ENCODE measurements at regions not wholly inside any gene's neighbourhood (a gene's known extent, or its start where the extent isn't known, plus 50 kb on each side); places are given as distances from the start of the nearest gene placed in this dataset.
"Not testable (repeated sequence)": the region's sequence is repeated elsewhere in the genome, so short reads cannot be mapped to it uniquely, and the experiment has no call there.

GRCh38 chr10:121138112-121138860, 287.1 kb downstream of the WDR11 start:
- Histone ChIP-seq H3K4me3 (ENCODE audit: low read depth, low read length) (no peak overlapping the region), H4K8ac (ENCODE audit: low read depth, low read length) (no peak overlapping the region), H4K91ac (ENCODE audit: low read depth, low read length) (no peak overlapping the region), H3K79me1 (ENCODE audit: low read length) (no peaks in the 10 kb centered on the region), H2AFZ (ENCODE audit: insufficient read depth, low read length, poor library complexity) (no peak overlapping the region), H3K18ac (ENCODE audit: low read length) (no peak overlapping the region), H3K4ac (ENCODE audit: low read depth, low read length) (no peak overlapping the region), H4K12ac (ENCODE audit: low read depth, low read length) (no peak overlapping the region), H3K27me3 (ENCODE audit: insufficient read depth, low read length) (no peaks in the 10 kb centered on the region), H2BK5ac (ENCODE audit: low read depth, low read length, poor library complexity) (no peak overlapping the region), H2BK120ac (ENCODE audit: insufficient read depth, low read length, poor library complexity) (no peak overlapping the region), H2BK12ac (ENCODE audit: low read length) (no peak overlapping the region), H3K79me2 (ENCODE audit: control insufficient read depth, insufficient read depth, low read length, poor library complexity) (no peaks in the 10 kb centered on the region), H3K27ac (ENCODE audit: low read depth, low read length) (no peak overlapping the region), H3K4me1 (ENCODE audit: control insufficient read depth in 1 of 2, insufficient read depth in 2 of 2, low read length in 2 of 2) (no peaks in the 10 kb centered on the region), H3K9me3 (ENCODE audit: insufficient read depth, low read depth, low read length) (peaks cover 3% of the 10 kb centered on the region), H2AK5ac (ENCODE audit: low read length) (no peak overlapping the region), H3K14ac (ENCODE audit: low read length) (no peak overlapping the region), H3K9ac (ENCODE audit: low read length) (no peak overlapping the region), H3K4me2 (ENCODE audit: low read length) (no peak overlapping the region), H3K23ac (ENCODE audit: low read length) (no peak overlapping the region), H3K36me3 (ENCODE audit: control insufficient read depth in 1 of 2, insufficient read depth in 2 of 2, low read length in 2 of 2) (no peaks in the 10 kb centered on the region)
- WGBS (ENCODE audit: extremely low coverage, insufficient coverage, insufficient read length) = no CpG with 5 or more reads among the region's 13 CpGs
- no peak for DNase-seq

DNA sequence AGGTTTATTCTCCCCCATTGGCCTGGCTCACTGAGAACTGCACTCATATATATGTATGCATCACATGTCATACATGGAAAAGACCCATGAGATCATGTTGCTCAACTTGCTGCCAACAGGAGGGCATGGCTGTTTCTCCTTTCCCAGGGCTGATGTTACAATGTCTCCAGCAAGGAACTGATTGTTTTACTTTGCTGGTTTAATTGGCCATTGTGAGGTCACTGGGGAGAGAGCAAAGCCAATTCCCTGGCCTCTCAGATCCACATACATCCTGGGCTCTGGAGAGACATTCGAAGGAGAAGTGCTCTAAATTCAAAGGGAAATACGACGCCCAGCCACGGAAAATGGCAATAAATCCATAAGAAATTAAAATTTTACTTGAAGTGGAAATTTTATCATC, 287.8 kb downstream of the WDR11 start:
- no peak overlapping the region for H2BK12ac ChIP-seq (ENCODE audit: low read length)
- no peak overlapping the region for H2AFZ ChIP-seq (ENCODE audit: insufficient read depth, low read length, poor library complexity)
- no peak for DNase-seq

GRCh38 chr10:121145802-121146395, 294.7 kb downstream of the WDR11 start:
- H4K12ac ChIP-seq (ENCODE audit: low read depth, low read length); H3K27me3 ChIP-seq (ENCODE audit: insufficient read depth, low read length); H3K14ac ChIP-seq (ENCODE audit: low read length); H3K4me3 ChIP-seq (ENCODE audit: low read depth, low read length); H3K4me1 ChIP-seq (ENCODE audit: control insufficient read depth in 1 of 2, insufficient read depth in 2 of 2, low read length in 2 of 2); H3K36me3 ChIP-seq (ENCODE audit: control insufficient read depth in 1 of 2, insufficient read depth in 2 of 2, low read length in 2 of 2); H3K23ac ChIP-seq (ENCODE audit: low read length); H2BK5ac ChIP-seq (ENCODE audit: low read depth, low read length, poor library complexity); H3K79me2 ChIP-seq (ENCODE audit: control insufficient read depth, insufficient read depth, low read length, poor library complexity); H4K91ac ChIP-seq (ENCODE audit: low read depth, low read length); H3K4me2 ChIP-seq (ENCODE audit: low read length); H3K27ac ChIP-seq (ENCODE audit: low read depth, low read length); H2AFZ ChIP-seq (ENCODE audit: insufficient read depth, low read length, poor library complexity); H2BK120ac ChIP-seq (ENCODE audit: insufficient read depth, low read length, poor library complexity); H3K18ac ChIP-seq (ENCODE audit: low read length); H3K79me1 ChIP-seq (ENCODE audit: low read length); DNase-seq; H4K8ac ChIP-seq (ENCODE audit: low read depth, low read length); H3K4ac ChIP-seq (ENCODE audit: low read depth, low read length); H2AK5ac ChIP-seq (ENCODE audit: low read length); H2BK12ac ChIP-seq (ENCODE audit: low read length); H3K9ac ChIP-seq (ENCODE audit: low read length); H3K9me3 ChIP-seq (ENCODE audit: insufficient read depth, low read depth, low read length): not testable (repeated sequence)
- WGBS (ENCODE audit: extremely low coverage, insufficient coverage, insufficient read length) = no CpG with 5 or more reads among the region's 2 CpGs

More for the DNA sequence above, 287.8 kb downstream of the WDR11 start:
- H4K12ac ChIP-seq (ENCODE audit: low read depth, low read length) = no peak overlapping the region
- no peaks in the 10 kb centered on the region for H3K4me1 ChIP-seq (ENCODE audit: control insufficient read depth in 1 of 2, insufficient read depth in 2 of 2, low read length in 2 of 2)
- H3K4ac ChIP-seq (ENCODE audit: low read depth, low read length) = no peak overlapping the region
- no peak overlapping the region for H3K18ac ChIP-seq (ENCODE audit: low read length)
- no peak overlapping the region for H4K91ac ChIP-seq (ENCODE audit: low read depth, low read length)
- no peaks in the 10 kb centered on the region for H3K36me3 ChIP-seq (ENCODE audit: control insufficient read depth in 1 of 2, insufficient read depth in 2 of 2, low read length in 2 of 2)
- H2BK5ac ChIP-seq (ENCODE audit: low read depth, low read length, poor library complexity) = no peak overlapping the region
- no peaks in the 10 kb centered on the region for H3K79me1 ChIP-seq (ENCODE audit: low read length)
- peaks cover 6% of the 10 kb centered on the region for H3K9me3 ChIP-seq (ENCODE audit: insufficient read depth, low read depth, low read length)
- no peak overlapping the region for H3K4me3 ChIP-seq (ENCODE audit: low read depth, low read length)
- no peak overlapping the region for H3K14ac ChIP-seq (ENCODE audit: low read length)
- H3K23ac ChIP-seq (ENCODE audit: low read length) = no peak overlapping the region
- WGBS (ENCODE audit: extremely low coverage, insufficient coverage, insufficient read length) = no CpG with 5 or more reads among the region's 4 CpGs
- no peak overlapping the region for H2BK120ac ChIP-seq (ENCODE audit: insufficient read depth, low read length, poor library complexity)
- H3K27me3 ChIP-seq (ENCODE audit: insufficient read depth, low read length) = no peaks in the 10 kb centered on the region
- no peak overlapping the region for H3K4me2 ChIP-seq (ENCODE audit: low read length)
- H3K27ac ChIP-seq (ENCODE audit: low read depth, low read length) = no peak overlapping the region
- no peak overlapping the region for H2AK5ac ChIP-seq (ENCODE audit: low read length)
- no peak overlapping the region for H3K9ac ChIP-seq (ENCODE audit: low read length)
- no peak overlapping the region for H4K8ac ChIP-seq (ENCODE audit: low read depth, low read length)
- no peaks in the 10 kb centered on the region for H3K79me2 ChIP-seq (ENCODE audit: control insufficient read depth, insufficient read depth, low read length, poor library complexity)

- H3K9me3 ChIP-seq (ENCODE audit: insufficient read depth, low read depth, low read length) = peaks cover 3% of the 10 kb centered on the region
- no peak overlapping the region for H3K4ac ChIP-seq (ENCODE audit: low read depth, low read length)
- H3K4me2 ChIP-seq (ENCODE audit: low read length) = no peak overlapping the region
- H3K4me3 ChIP-seq (ENCODE audit: low read depth, low read length) = no peak overlapping the region
- H2BK120ac ChIP-seq (ENCODE audit: insufficient read depth, low read length, poor library complexity) = no peak overlapping the region
- H3K14ac ChIP-seq (ENCODE audit: low read length) = no peak overlapping the region
- no peak overlapping the region for H4K91ac ChIP-seq (ENCODE audit: low read depth, low read length)
- H3K9ac ChIP-seq (ENCODE audit: low read length) = no peak overlapping the region
- no peaks in the 10 kb centered on the region for H3K4me1 ChIP-seq (ENCODE audit: control insufficient read depth in 1 of 2, insufficient read depth in 2 of 2, low read length in 2 of 2)
- H3K27ac ChIP-seq (ENCODE audit: low read depth, low read length) = no peak overlapping the region
- no peak overlapping the region for H2AFZ ChIP-seq (ENCODE audit: insufficient read depth, low read length, poor library complexity)
- H4K12ac ChIP-seq (ENCODE audit: low read depth, low read length) = no peak overlapping the region
- H2BK12ac ChIP-seq (ENCODE audit: low read length) = no peak overlapping the region
- H3K36me3 ChIP-seq (ENCODE audit: control insufficient read depth in 1 of 2, insufficient read depth in 2 of 2, low read length in 2 of 2) = no peaks in the 10 kb centered on the region
- H4K8ac ChIP-seq (ENCODE audit: low read depth, low read length) = no peak overlapping the region
- H3K79me2 ChIP-seq (ENCODE audit: control insufficient read depth, insufficient read depth, low read length, poor library complexity) = no peaks in the 10 kb centered on the region
- H3K23ac ChIP-seq (ENCODE audit: low read length) = no peak overlapping the region
- no peak for DNase-seq
- H3K18ac ChIP-seq (ENCODE audit: low read length) = no peak overlapping the region
- H3K27me3 ChIP-seq (ENCODE audit: insufficient read depth, low read length) = no peaks in the 10 kb centered on the region
- no peak overlapping the region for H2AK5ac ChIP-seq (ENCODE audit: low read length)
- H2BK5ac ChIP-seq (ENCODE audit: low read depth, low read length, poor library complexity) = no peak overlapping the region
- H3K79me1 ChIP-seq (ENCODE audit: low read length) = no peaks in the 10 kb centered on the region
- WGBS (ENCODE audit: extremely low coverage, insufficient coverage, insufficient read length) = no CpG with 5 or more reads among the region's 13 CpGs
Observed at GRCh38 chr10:121148921-121149320, 297.8 kb downstream of the WDR11 start.

Data from trophoblast cell (in vitro differentiated cells and primary cell).